SJCRH30 (cell line): ENCODE measurements at regions not wholly inside any gene's neighbourhood (a gene's known extent, or its start where the extent isn't known, plus 50 kb on each side); places are given as distances from the start of the nearest gene placed in this dataset.

Source experiments
- DNase-seq, 2 experiments: peaks; one replicate each; pipeline ENCODE4 v3.0.0-alpha.2; 2015 to 2020
- H3K27ac ChIP-seq: fragments of 250-450 bp; sonication (Bioruptor Pico); 2 replicates; pipeline ENCODE4 v1.5.1; 2020; ENCODE audit warnings: mild to moderate bottlenecking, moderate library complexity
- H3K27me3 ChIP-seq: fragments of 250-450 bp; sonication (Bioruptor Pico); 2 replicates; pipeline ENCODE4 v1.5.1; 2020; ENCODE audit warnings: mild to moderate bottlenecking, moderate library complexity
- H3K36me3 ChIP-seq: fragments of 250-450 bp; sonication (Bioruptor Pico); 2 replicates; pipeline ENCODE4 v1.5.1; 2020; ENCODE audit warnings: mild to moderate bottlenecking, moderate library complexity
- H3K4me1 ChIP-seq: fragments of 250-450 bp; sonication (Bioruptor Pico); 2 replicates; pipeline ENCODE4 v1.5.1; 2020; ENCODE audit warnings: mild to moderate bottlenecking, moderate library complexity
- H3K4me3 ChIP-seq: fragments of 250-450 bp; sonication (Bioruptor Pico); 2 replicates; pipeline ENCODE4 v1.5.1; 2020; ENCODE audit warnings: mild to moderate bottlenecking, moderate library complexity
- H3K9me3 ChIP-seq: fragments of 250-450 bp; sonication (Bioruptor Pico); replicated peaks from 2 replicates; pipeline ENCODE4 v1.5.1; 2020; ENCODE audit warnings: mild to moderate bottlenecking, moderate library complexity

DNA sequence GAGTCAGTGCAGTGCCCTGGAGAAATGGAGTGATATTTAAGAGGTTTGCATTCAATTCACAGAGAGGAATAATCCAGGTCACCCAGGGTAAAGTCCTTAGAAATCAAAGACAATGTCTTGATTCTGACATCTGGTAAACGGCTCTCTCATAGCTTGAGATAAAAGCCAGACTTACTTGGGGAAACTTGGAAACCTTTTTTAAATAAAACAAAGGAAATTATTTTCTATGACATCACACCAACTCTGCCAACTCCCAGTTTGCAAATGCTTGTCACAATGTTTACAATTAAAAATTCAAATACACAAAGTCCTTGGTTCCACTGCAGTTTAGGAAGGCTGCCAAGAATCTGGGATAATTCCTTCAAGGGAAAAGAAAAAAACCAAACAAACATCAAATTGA lies 255.1 kb upstream of the NREP start:
- H3K4me3 ChIP-seq = no peak overlapping the region
- no peak for DNase-seq
- H3K36me3 ChIP-seq = no peaks in the 10 kb centered on the region

DNA sequence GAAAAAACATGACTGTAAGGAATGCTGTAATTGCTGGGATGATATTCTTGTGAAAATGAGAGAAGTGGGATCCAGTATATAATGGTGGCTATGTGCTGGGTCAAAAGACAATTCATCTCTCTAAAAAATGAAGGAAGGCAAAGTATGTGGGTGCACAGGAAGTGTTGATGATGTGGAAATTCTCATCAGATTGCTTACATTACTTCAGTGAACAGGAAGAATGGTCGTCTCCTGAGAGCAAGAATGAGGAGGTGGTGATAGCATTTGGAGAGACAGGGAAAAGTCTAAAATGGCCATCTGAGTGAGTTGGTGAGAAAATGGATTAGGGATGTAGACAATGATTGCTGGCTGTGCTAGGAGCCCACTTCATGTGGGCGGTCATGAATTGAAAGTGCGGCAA lies 253.5 kb upstream of the NREP start:
- no peaks in the 10 kb centered on the region for H3K4me1 ChIP-seq
- H3K4me3 ChIP-seq = no peak overlapping the region
- H3K27ac ChIP-seq = no peak overlapping the region
- H3K36me3 ChIP-seq = no peaks in the 10 kb centered on the region
- no peak for DNase-seq
- H3K9me3 ChIP-seq = no peaks in the 10 kb centered on the region; the same call in 1 of the 2 replicates
- H3K27me3 ChIP-seq = no peaks in the 10 kb centered on the region

More for the DNA sequence above, 255.1 kb upstream of the NREP start:
- no peak overlapping the region for H3K27ac ChIP-seq
- H3K4me1 ChIP-seq = no peaks in the 10 kb centered on the region
- H3K27me3 ChIP-seq = no peaks in the 10 kb centered on the region
- H3K9me3 ChIP-seq = no peaks in the 10 kb centered on the region

DNA sequence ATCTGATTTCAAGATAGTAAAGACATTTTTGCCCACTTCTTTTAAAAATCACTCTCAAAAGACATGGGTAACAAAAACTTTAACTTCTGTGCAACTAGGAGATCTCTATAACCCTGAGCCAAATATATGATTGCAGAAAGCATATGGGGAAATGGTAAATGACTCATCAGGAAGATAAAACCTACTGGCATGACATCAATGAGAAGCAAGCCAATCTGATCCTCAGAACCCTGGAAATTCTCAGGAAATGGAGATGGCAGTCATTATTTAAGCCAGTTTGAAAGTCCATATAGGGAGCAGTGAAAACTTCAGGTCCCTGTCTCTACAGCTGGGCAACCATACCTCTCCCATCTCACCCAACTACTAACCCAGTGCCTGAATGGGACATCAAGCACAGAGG lies 249.7 kb upstream of the NREP start:
- Histone ChIP-seq H3K36me3 (no peaks in the 10 kb centered on the region), H3K27ac (no peak overlapping the region), H3K4me3 (no peak overlapping the region), H3K9me3 (no peaks in the 10 kb centered on the region; the same call in 1 of the 2 replicates), H3K4me1 (no peaks in the 10 kb centered on the region), H3K27me3 (no peaks in the 10 kb centered on the region)
- peak in 1 of 2 experiments; percentile 18 for DNase-seq

DNA sequence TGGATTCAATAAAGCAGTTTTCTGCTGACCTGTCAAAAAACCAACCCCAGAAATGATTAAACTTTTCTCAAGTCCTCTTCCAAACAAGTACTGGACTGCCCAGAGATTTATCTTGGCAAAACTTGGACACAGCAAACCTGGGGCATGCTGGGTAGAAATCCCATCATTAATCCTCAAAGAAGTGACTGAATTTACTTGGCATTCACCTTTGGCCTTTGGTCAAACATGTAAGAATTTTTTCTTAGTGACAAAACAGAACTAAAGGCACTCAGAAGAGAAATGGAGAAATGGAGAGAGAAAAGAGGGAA lies 248.6 kb upstream of the NREP start:
- Histone ChIP-seq H3K27me3 (no peaks in the 10 kb centered on the region), H3K4me1 (no peaks in the 10 kb centered on the region), H3K36me3 (no peaks in the 10 kb centered on the region), H3K27ac (no peak overlapping the region), H3K4me3 (no peak overlapping the region), H3K9me3 (no peaks in the 10 kb centered on the region; the same call in 1 of the 2 replicates)
- DNase-seq = no peak

DNA sequence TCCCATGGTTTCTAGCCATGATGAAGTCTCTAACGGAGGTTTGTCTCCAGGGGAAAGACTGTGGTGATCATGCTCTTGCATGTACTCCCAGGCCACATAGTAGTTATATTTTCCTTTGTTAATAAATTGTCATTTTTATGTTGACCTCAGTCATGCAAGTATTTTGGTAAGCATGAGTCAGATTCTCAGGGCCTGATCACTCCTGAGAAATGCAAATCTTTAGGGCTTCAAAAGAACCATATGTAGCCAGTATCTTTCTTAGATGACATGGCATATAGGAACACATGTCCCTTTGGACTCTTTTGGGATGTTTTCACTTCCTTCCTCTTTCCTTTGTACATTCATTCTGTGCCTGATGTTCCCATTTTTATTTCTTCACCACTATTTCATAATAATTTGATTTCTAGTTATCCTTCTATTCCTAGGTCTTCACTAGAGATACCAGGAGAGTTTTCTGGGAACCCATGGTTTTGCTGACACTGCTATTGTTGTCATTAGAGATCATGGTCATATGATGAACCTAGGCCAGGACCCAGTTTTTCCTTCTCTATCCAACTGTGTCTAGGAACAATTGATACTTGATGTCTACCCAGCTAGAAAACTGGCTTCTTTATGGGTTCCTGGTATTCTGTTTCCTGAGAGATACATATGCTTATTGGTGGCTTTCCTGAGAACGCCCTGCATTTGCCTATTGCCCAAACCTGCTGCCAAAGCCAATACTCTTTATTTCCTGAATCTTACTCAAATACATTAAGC lies 248.1 kb upstream of the NREP start:
- DNase-seq = no peak
- H3K27ac ChIP-seq = no peak overlapping the region

DNA sequence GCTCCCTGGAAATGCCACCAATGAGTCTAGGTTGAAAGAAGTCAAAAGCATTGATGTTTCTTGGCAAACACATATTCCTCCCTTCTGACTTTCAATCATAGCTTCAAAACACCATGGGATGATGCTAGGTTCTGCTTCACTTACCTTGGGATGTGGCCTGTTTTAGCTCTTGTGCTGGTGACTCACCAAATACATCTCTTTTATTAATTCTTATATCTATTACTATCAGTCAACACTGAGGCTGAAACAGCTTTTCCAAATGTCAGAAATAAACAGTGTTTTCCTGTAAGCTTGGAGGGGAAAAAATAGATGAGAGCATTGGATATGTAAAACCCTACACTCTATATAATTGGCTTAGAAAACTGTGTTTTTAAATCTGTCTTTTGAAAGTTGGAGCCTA lies 245.4 kb upstream of the NREP start:
- Histone ChIP-seq H3K27me3 (no peaks in the 10 kb centered on the region), H3K27ac (no peak overlapping the region), H3K4me3 (no peak overlapping the region), H3K9me3 (no peaks in the 10 kb centered on the region; the same call in 1 of the 2 replicates), H3K36me3 (no peaks in the 10 kb centered on the region), H3K4me1 (0 out of 2 replicates have a peak, but pooled peaks cover 4% of the 10 kb centered on the region)
- no peak for DNase-seq

More for the DNA sequence above, 248.1 kb upstream of the NREP start:
- no peak overlapping the region for H3K4me3 ChIP-seq
- no peaks in the 10 kb centered on the region for H3K27me3 ChIP-seq
- no peaks in the 10 kb centered on the region for H3K36me3 ChIP-seq
- H3K4me1 ChIP-seq = no peaks in the 10 kb centered on the region
- H3K9me3 ChIP-seq = no peaks in the 10 kb centered on the region; the same call in 1 of the 2 replicates

DNA sequence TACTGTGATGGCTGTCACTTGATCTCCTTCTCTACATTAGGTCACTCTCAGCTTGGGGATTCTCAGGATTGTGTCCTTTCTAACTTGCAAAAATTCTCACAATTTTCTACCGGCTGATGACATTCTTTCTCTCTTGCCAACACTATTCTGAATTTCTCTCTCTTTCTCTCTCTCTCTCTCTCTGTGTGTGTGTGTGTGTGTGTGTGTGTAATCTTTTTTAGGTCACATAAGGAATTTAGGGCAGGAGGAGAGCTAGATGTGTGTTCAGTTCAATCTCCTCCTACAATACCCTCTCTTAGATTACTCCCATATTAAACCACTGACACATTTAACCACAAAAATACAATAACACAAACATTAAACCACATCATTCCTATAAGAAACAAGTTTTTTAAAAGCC lies 242.3 kb upstream of the NREP start:
- H3K4me1 ChIP-seq = 0 out of 2 replicates have a peak, but pooled peaks cover 4% of the 10 kb centered on the region
- no peak overlapping the region for H3K27ac ChIP-seq
- no peaks in the 10 kb centered on the region for H3K36me3 ChIP-seq
- no peaks in the 10 kb centered on the region for H3K9me3 ChIP-seq
- H3K27me3 ChIP-seq = no peaks in the 10 kb centered on the region
- DNase-seq = no peak
- no peak overlapping the region for H3K4me3 ChIP-seq

DNA sequence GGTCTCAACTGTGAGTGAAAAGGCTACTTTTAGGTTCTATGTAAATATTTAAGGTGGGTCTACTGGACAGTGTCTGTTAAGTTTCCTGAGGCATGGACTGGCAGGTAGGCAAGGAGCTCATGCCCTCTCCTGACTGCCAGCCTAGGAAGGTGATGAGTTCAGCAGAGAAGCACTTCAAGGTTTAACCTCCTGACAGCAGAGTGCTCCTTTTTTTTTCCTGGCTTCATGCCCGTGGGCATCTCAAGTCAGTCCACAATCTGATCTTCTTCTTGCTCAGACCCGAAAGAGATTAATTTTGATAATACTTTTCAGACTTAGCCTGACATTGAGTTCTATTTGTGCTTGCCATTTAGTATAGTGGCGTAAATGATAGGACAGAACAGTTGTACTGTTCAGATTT lies 241.9 kb upstream of the NREP start:
- 0 out of 2 replicates have a peak, but pooled peaks cover 4% of the 10 kb centered on the region for H3K4me1 ChIP-seq
- no peak for DNase-seq
- no peak overlapping the region for H3K27ac ChIP-seq

DNA sequence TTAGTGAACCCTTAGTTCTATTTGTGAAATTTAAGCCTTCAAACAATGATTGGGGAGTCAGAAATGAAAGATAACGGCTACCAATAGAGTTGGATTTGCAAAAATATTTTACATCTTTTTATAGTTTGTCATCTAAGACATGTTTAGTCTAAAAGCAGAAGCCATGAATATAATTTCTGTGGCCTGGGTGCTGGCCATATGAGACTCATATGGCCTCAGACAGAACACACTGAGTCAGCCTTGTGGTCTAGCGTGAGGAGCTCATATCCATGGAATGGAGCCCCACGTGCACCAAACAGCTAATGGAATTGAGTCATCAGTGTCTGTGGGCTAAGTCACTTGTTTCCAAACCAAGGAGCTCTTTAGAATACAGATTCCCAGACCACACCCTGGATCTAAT lies 240.7 kb upstream of the NREP start:
- no peaks in the 10 kb centered on the region for H3K27me3 ChIP-seq
- peak overlapping the region; percentile 54 for H3K27ac ChIP-seq
- H3K4me3 ChIP-seq = no peak overlapping the region
- 0 out of 2 replicates have a peak, but pooled peaks cover 4% of the 10 kb centered on the region for H3K4me1 ChIP-seq
- no peaks in the 10 kb centered on the region for H3K36me3 ChIP-seq
- no peaks in the 10 kb centered on the region for H3K9me3 ChIP-seq
- peak; percentile 57 to 64 for DNase-seq

More for the DNA sequence above, 241.9 kb upstream of the NREP start:
- no peaks in the 10 kb centered on the region for H3K27me3 ChIP-seq
- no peaks in the 10 kb centered on the region for H3K9me3 ChIP-seq
- H3K4me3 ChIP-seq = no peak overlapping the region
- H3K36me3 ChIP-seq = no peaks in the 10 kb centered on the region

DNA sequence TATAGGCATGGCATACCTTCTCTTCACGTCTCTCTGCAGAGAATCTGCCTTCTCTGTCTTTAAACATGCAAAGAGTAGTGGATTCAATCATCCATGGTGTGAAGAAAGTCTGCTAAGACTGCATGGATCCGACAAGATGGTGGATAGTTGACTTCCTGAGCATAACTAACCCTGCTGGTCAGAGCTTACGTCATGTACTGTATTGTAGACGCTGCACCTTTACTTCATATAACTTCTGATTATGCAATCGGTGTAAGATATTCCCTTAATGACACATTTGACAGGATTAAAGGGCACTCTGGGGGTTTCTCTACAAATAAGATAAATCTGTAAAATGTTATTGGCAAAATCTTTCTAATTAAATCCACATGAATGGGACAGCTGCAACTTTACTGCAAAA lies 240.3 kb upstream of the NREP start:
- no peaks in the 10 kb centered on the region for H3K9me3 ChIP-seq
- no peak overlapping the region for H3K4me3 ChIP-seq
- peak overlapping the region; percentile 54 for H3K27ac ChIP-seq
- H3K4me1 ChIP-seq = 0 out of 2 replicates have a peak, but pooled peaks cover 4% of the 10 kb centered on the region
- no peaks in the 10 kb centered on the region for H3K36me3 ChIP-seq
- DNase-seq = peak in 1 of 2 experiments; percentile 22
- no peaks in the 10 kb centered on the region for H3K27me3 ChIP-seq

DNA sequence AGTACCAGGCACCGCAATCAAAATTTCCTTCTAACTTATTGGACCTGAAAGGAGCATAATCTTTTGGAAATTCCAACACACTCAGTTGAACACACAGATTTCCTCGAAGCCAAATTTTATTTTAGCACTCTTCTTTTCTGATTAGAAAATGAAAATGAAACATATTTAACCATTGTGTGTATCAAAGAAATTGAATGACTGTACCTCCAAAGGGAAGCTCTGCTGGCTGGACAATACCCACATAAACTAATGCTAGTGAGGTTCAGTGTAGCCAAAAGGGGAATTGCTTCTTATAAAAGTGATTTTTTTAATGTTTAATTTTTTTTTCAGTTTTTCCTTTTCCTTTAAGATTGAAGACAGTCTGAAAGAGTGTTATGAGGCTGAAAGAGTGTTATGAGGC lies 239.6 kb upstream of the NREP start:
- no peak for DNase-seq
- no peak overlapping the region for H3K4me3 ChIP-seq
- H3K36me3 ChIP-seq = no peaks in the 10 kb centered on the region
- no peaks in the 10 kb centered on the region for H3K9me3 ChIP-seq
- 0 out of 2 replicates have a peak, but pooled peaks cover 4% of the 10 kb centered on the region for H3K4me1 ChIP-seq
- peak overlapping the region; percentile 54 for H3K27ac ChIP-seq
- no peaks in the 10 kb centered on the region for H3K27me3 ChIP-seq

DNA sequence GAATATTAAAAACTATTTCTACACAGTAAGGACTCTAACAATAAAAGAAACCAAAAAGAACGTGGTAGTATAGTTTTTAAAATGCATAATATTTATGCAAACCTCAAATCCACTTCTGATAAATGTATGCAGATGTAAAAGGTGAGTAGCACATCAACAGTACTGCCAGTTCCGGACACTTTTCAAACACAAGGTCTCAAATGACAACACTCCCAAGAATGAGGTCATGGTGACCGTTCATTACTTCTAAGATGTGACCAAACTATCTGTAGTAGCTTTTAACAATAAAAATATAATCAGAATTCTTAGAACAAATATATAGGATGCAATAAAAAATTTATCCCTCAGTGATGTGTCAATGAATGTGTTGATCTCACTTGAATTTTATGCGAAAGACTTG lies 238.7 kb upstream of the NREP start:
- Histone ChIP-seq H3K27me3 (no peaks in the 10 kb centered on the region), H3K36me3 (no peaks in the 10 kb centered on the region), H3K4me3 (no peak overlapping the region), H3K9me3 (no peaks in the 10 kb centered on the region), H3K27ac (no peak overlapping the region), H3K4me1 (0 out of 2 replicates have a peak, but pooled peaks cover 4% of the 10 kb centered on the region)
- DNase-seq = no peak

DNA sequence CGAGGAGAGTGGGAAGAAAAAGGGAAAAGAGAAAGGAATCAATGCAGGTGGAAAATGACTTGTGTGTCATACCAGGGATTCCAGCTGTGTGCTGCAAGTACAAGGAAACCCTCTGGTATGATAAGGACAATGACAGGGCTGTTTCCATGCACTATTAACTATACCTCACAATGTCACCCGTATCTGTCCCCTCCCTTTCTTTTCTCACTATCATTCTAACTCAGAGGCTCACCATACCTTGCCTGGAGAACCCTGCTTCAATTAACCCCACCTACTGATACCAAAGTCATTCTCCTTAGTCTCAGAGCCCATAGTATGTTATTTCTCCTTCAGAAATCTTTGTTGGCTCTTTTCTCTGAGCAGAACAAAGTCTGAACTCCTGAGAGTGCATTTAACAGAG lies 236.2 kb upstream of the NREP start:
- Histone ChIP-seq H3K27ac (no peak overlapping the region), H3K4me3 (no peak overlapping the region), H3K9me3 (no peaks in the 10 kb centered on the region), H3K4me1 (0 out of 2 replicates have a peak, but pooled peaks cover under 1% of the 10 kb centered on the region), H3K27me3 (no peaks in the 10 kb centered on the region), H3K36me3 (no peaks in the 10 kb centered on the region)
- DNase-seq = no peak

DNA sequence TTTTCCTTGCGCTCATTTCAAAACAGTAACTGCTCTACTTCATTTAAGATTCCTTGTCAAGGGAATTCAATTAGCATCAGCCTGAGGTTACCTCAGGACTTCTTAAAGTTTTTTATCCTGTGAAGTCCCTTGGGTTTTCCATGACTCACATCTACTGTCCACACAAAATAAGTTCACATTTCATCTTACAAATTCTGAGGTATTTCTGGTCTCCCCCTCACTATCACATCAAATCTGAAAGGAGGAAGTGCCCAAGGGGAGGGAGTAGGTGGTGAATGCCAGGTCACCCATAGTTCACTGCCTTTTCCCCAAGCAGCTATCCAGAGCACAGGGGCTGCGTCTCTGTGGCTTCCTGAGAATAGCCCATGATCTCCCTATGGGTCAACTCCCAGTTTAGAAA lies 227.1 kb upstream of the NREP start:
- peak in 1 of 2 experiments; percentile 7 for DNase-seq
- Histone ChIP-seq H3K27me3 (no peaks in the 10 kb centered on the region), H3K4me3 (no peak overlapping the region), H3K36me3 (no peaks in the 10 kb centered on the region), H3K27ac (no peak overlapping the region), H3K4me1 (no peaks in the 10 kb centered on the region), H3K9me3 (no peaks in the 10 kb centered on the region)

DNA sequence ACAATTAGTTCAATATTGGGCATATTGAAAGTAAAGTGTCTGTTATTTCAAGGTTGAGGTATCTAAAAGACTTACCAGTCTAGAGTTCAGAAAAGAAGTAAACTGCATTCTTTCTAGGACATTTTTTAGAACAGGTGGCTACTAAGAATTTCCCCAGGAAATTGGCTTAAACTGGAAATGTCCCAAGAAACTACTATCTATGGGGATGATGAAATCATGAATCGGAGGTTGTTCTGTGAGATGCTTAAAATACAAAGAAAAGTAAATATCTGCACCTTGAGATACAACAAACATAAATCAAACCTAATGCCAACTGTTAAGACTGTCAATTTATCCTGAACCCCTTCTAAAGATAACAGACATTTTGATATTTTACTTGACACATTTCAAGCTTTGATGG lies 226.5 kb upstream of the NREP start:
- no peak for DNase-seq
- Histone ChIP-seq H3K27ac (no peak overlapping the region), H3K27me3 (no peaks in the 10 kb centered on the region), H3K9me3 (no peaks in the 10 kb centered on the region), H3K4me3 (no peak overlapping the region), H3K36me3 (no peaks in the 10 kb centered on the region), H3K4me1 (no peaks in the 10 kb centered on the region)

DNA sequence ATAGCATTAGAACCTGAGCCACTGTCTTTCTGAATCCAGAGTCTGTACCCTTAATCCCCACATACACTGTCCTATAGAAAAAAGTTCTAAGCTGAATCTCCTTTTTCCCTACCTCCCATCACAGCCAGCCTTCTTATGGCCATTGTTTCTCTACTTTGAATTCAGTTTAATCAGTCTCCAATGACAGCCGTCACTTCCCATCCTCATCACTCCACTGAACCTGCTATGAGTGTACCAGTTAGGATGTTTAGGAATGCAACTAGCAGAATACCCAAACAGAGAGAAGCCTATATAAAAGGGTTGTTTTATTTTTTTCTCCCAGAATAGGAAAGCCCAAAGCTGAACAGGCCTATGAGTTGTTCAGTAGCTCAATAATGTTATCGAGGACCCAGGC lies 220.4 kb upstream of the NREP start:
- Histone ChIP-seq H3K9me3 (no peaks in the 10 kb centered on the region), H3K36me3 (no peaks in the 10 kb centered on the region), H3K27me3 (no peaks in the 10 kb centered on the region), H3K27ac (no peak overlapping the region), H3K4me3 (no peak overlapping the region), H3K4me1 (no peaks in the 10 kb centered on the region)
- DNase-seq = no peak
